HEK293 (cell line): ENCODE measurements at regions not wholly inside any gene's neighbourhood (a gene's known extent, or its start where the extent isn't known, plus 50 kb on each side); places are given as distances from the start of the nearest gene placed in this dataset.
A peak's percentile ranks its signal among the peaks of the same experiment; 100 is the strongest.
"Not testable (repeated sequence)": the region's sequence is repeated elsewhere in the genome, so short reads cannot be mapped to it uniquely, and the experiment has no call there.

Experiments used
- CTCF ChIA-PET: fragments of 350-600 bp; formaldehyde crosslinking; extraction: SDS; loops from one replicate; lab custom pipeline; 2021; ENCODE audit warnings: antibody characterized with exemption; lab: Yijun Ruan, JAX
- POLR2A ChIA-PET: fragments of 300-600 bp; formaldehyde crosslinking; extraction: SDS; loops from one replicate; lab custom pipeline; 2020; ENCODE audit warnings: antibody characterized with exemption, inconsistent platforms; lab: Yijun Ruan, JAX
- H3K27ac ChIP-seq: fragments of 200-500 bp; sonication (Bioruptor generic); 2 replicates; pipeline ENCODE4 v1.5.1; 2014; ENCODE audit warnings: low read depth, low read length, control low read depth, inconsistent platforms; ENCODE audit errors: extremely low read depth
- H3K36me3 ChIP-seq, 2 experiments: fragments of 200-500 bp in 1 of 2; sonication (Bioruptor generic) in 1 of 2; 1 replicate in 1 of 2; 2 replicates in 1 of 2; pipeline ENCODE4 v1.5.1; 2014 to 2017; ENCODE audit warnings: inconsistent platforms in 2 of 2, low read length in 2 of 2; ENCODE audit not compliant: control insufficient read depth in 2 of 2, insufficient read depth in 1 of 2
- H3K4me1 ChIP-seq: fragments of 200-500 bp; sonication (Bioruptor generic); 2 replicates; pipeline ENCODE4 v1.5.1; 2014; ENCODE audit warnings: mild to moderate bottlenecking, low read length, inconsistent platforms; ENCODE audit not compliant: control insufficient read depth, insufficient read depth
- H3K4me3 ChIP-seq: 2 replicates; pipeline ENCODE4 v1.5.1; 2011; ENCODE audit warnings: low read depth, mild to moderate bottlenecking, control low read depth, low read length, moderate library complexity
- H3K9me3 ChIP-seq: fragments of 200-500 bp; sonication (Bioruptor generic); 2 replicates; pipeline ENCODE4 v1.5.1; 2014; ENCODE audit warnings: low read depth, low read length, inconsistent platforms; ENCODE audit not compliant: control insufficient read depth, insufficient read depth
- BCL11A ChIP-seq: fragments of 450-650 bp; formaldehyde crosslinking; IDR thresholded peaks from 2 replicates; pipeline ENCODE4 v1.5.1; 2016; ENCODE audit warnings: low read depth, missing biosample characterization, missing genetic modification characterization
- EGR2 ChIP-seq: fragments of 450-650 bp; formaldehyde crosslinking; IDR thresholded peaks from 2 replicates; pipeline ENCODE4 v1.5.1; 2016; ENCODE audit warnings: low read depth, missing biosample characterization, missing genetic modification characterization
- FEZF1 ChIP-seq: fragments of 450-650 bp; formaldehyde crosslinking; IDR thresholded peaks from 2 replicates; pipeline ENCODE4 v1.5.1; 2016; ENCODE audit warnings: missing biosample characterization, missing genetic modification characterization
- HOXA7 ChIP-seq: sonication (generic); formaldehyde crosslinking; IDR thresholded peaks from 2 replicates; pipeline ENCODE4 v1.8.1; 2022; ENCODE audit warnings: missing genetic modification reagents, borderline replicate concordance
- IKZF3 ChIP-seq: fragments of 450-650 bp; IDR thresholded peaks from 2 replicates; pipeline ENCODE4 v1.5.0; 2018; ENCODE audit warnings: missing biosample characterization, mild to moderate bottlenecking, missing genetic modification characterization, moderate library complexity
- KLF1 ChIP-seq: fragments of 450-650 bp; formaldehyde crosslinking; IDR thresholded peaks from 2 replicates; pipeline ENCODE4 v1.5.1; 2016; ENCODE audit warnings: missing biosample characterization, missing genetic modification characterization
- OSR2 ChIP-seq: fragments of 450-650 bp; formaldehyde crosslinking; IDR thresholded peaks from 2 replicates; pipeline ENCODE4 v1.5.1; 2016; ENCODE audit warnings: missing biosample characterization, missing genetic modification characterization
- PRDM1 ChIP-seq: fragments of 450-650 bp; formaldehyde crosslinking; IDR thresholded peaks from 2 replicates; pipeline ENCODE4; 2016; ENCODE audit warnings: missing biosample characterization, missing genetic modification characterization
- PRDM10 ChIP-seq: fragments of 450-650 bp; formaldehyde crosslinking; IDR thresholded peaks from 2 replicates; pipeline ENCODE4 v1.5.1; 2016; ENCODE audit warnings: missing biosample characterization, missing genetic modification characterization
- SETDB1 ChIP-seq: IDR thresholded peaks from one replicate; pipeline ENCODE4 v1.6.1; 2017; ENCODE audit warnings: mild to moderate bottlenecking, low read length, moderate library complexity, mixed read lengths; ENCODE audit not compliant: insufficient read length
- TRIM28 ChIP-seq: IDR thresholded peaks from 2 replicates; pipeline ENCODE4 v1.6.1; 2011; ENCODE audit warnings: low read length, control low read depth, borderline replicate concordance
- ZBTB17 ChIP-seq: fragments of 450-650 bp; formaldehyde crosslinking; IDR thresholded peaks from 2 replicates; pipeline ENCODE4 v1.5.1; 2016; ENCODE audit warnings: missing biosample characterization, missing genetic modification characterization
- ZBTB21 ChIP-seq: fragments of 450-650 bp; formaldehyde crosslinking; IDR thresholded peaks from 2 replicates; pipeline ENCODE4 v1.5.1; 2017; ENCODE audit warnings: missing biosample characterization, missing genetic modification characterization
- ZBTB6 ChIP-seq: fragments of 450-650 bp; formaldehyde crosslinking; IDR thresholded peaks from 2 replicates; pipeline ENCODE4 v1.5.1; 2017; ENCODE audit warnings: missing biosample characterization, missing genetic modification characterization
- ZNF10 ChIP-seq: fragments of 450-650 bp; formaldehyde crosslinking; IDR thresholded peaks from 2 replicates; pipeline ENCODE4 v1.5.1; 2017; ENCODE audit warnings: missing biosample characterization, missing genetic modification characterization
- ZNF132 ChIP-seq: fragments of 450-650 bp; formaldehyde crosslinking; IDR thresholded peaks from 2 replicates; pipeline ENCODE4 v1.5.1; 2017; ENCODE audit warnings: missing biosample characterization, missing genetic modification characterization, borderline replicate concordance
- ZNF18 ChIP-seq: fragments of 450-650 bp; formaldehyde crosslinking; IDR thresholded peaks from 2 replicates; pipeline ENCODE4 v1.5.1; 2016; ENCODE audit warnings: missing biosample characterization, missing genetic modification characterization
- ZNF223 ChIP-seq: fragments of 450-650 bp; formaldehyde crosslinking; IDR thresholded peaks from 2 replicates; pipeline ENCODE4 v1.5.1; 2016; ENCODE audit warnings: missing biosample characterization, missing genetic modification characterization
- ZNF26 ChIP-seq: fragments of 450-650 bp; formaldehyde crosslinking; IDR thresholded peaks from 2 replicates; pipeline ENCODE4 v1.5.1; 2016; ENCODE audit warnings: missing biosample characterization, missing genetic modification characterization
- ZNF426 ChIP-seq: fragments of 450-650 bp; formaldehyde crosslinking; IDR thresholded peaks from 2 replicates; pipeline ENCODE4 v1.5.1; 2017; ENCODE audit warnings: missing biosample characterization, missing genetic modification characterization, mild to moderate bottlenecking, inconsistent platforms, moderate library complexity
- ZNF548 ChIP-seq: fragments of 450-650 bp; formaldehyde crosslinking; IDR thresholded peaks from 2 replicates; pipeline ENCODE4 v1.5.1; 2016; ENCODE audit warnings: missing biosample characterization, missing genetic modification characterization
- ZNF600 ChIP-seq: fragments of 450-650 bp; formaldehyde crosslinking; IDR thresholded peaks from 2 replicates; pipeline ENCODE4 v1.5.1; 2016; ENCODE audit warnings: missing biosample characterization, missing genetic modification characterization
- ZNF658 ChIP-seq: fragments of 450-650 bp; formaldehyde crosslinking; IDR thresholded peaks from 2 replicates; pipeline ENCODE4; 2016; ENCODE audit warnings: missing biosample characterization, missing genetic modification characterization
- ZNF777 ChIP-seq: fragments of 450-650 bp; formaldehyde crosslinking; IDR thresholded peaks from 2 replicates; pipeline ENCODE4 v1.5.1; 2017; ENCODE audit warnings: missing biosample characterization, missing genetic modification characterization, borderline replicate concordance
- ZSCAN18 ChIP-seq: fragments of 450-650 bp; formaldehyde crosslinking; IDR thresholded peaks from 2 replicates; pipeline ENCODE4 v1.5.1; 2016; ENCODE audit warnings: missing biosample characterization, missing genetic modification characterization

- not testable (repeated sequence) for H3K27ac ChIP-seq
- POLR2A ChIA-PET: interaction anchor here (1.1 kb wide), 1 partner anchor 8 kb away, joined by 3 read pairs; no protein-coding TSS in a partner anchor
Measured at GRCh38 chr22:42183461-42184059, 53.0 kb upstream of the CYP2D6 start.

GRCh38 chr22:42180349-42180842, 49.8 kb upstream of the CYP2D6 start:
- no peak overlapping the region for H3K4me3 ChIP-seq
- H3K4me1 ChIP-seq: no peaks in the 10 kb centered on the region
- peaks cover 0 to 23% of the 10 kb centered on the region in 2 experiments; a peak in 2 of 3 replicates for H3K36me3 ChIP-seq
- H3K9me3 ChIP-seq: no peaks in the 10 kb centered on the region
- POLR2A ChIA-PET: no interaction called here
- H3K27ac ChIP-seq: no peak overlapping the region
- CTCF ChIA-PET: interaction anchor here (0.7 to 1.1 kb wide), 2 partner anchors 11 to 89 kb away, joined by 3 read pairs; partner anchors contain the start of gene NDUFA6
- no peak for TF ChIP-seq OSR2
- no peak for TF ChIP-seq EGR2 (tag by site-specific recombination)
- TF ChIP-seq PRDM10 (tag by site-specific recombination): peak; percentile 65
- TF ChIP-seq ZNF658 (tag by site-specific recombination): no peak
- TF ChIP-seq ZNF26 (tag by site-specific recombination): no peak
- no peak for TF ChIP-seq ZNF18 (tag by site-specific recombination)
- peak; percentile 50 for TF ChIP-seq PRDM1
- TF ChIP-seq KLF1: no peak
- no peak for TF ChIP-seq ZNF600 (tag by site-specific recombination)
- no peak for TF ChIP-seq ZSCAN18 (tag by site-specific recombination)
- TF ChIP-seq ZBTB21: no peak
- no peak for TF ChIP-seq BCL11A (tag by site-specific recombination)
- no peak for TF ChIP-seq SETDB1
- TF ChIP-seq ZNF223 (tag by site-specific recombination): no peak
- TF ChIP-seq TRIM28: peak; percentile 63; the same call in 1 of the 2 replicates
- no peak for TF ChIP-seq ZNF548 (tag by site-specific recombination)
- TF ChIP-seq IKZF3 (tag by site-specific recombination): no peak
- TF ChIP-seq ZBTB6: no peak
- no peak for TF ChIP-seq ZNF10 (tag by site-specific recombination)
- peak; percentile 83; the same call in 1 of the 2 replicates for TF ChIP-seq ZBTB17 (tag by site-specific recombination)
- no peak for TF ChIP-seq HOXA7 (CRISPR knock-in tag)
- no peak for TF ChIP-seq ZNF426 (tag by site-specific recombination)
- no peak for TF ChIP-seq FEZF1
- TF ChIP-seq ZNF132 (tag by site-specific recombination): no peak
- no peak for TF ChIP-seq ZNF777 (tag by site-specific recombination)

More at GRCh38 chr22:42183461-42184059, 53.0 kb upstream of the CYP2D6 start:
- TF ChIP-seq ZNF600 (tag by site-specific recombination): peak; percentile 48; the same call in 1 of the 2 replicates
- CTCF ChIA-PET: interaction anchor here (0.6 to 3.4 kb wide), 3 partner anchors 13 to 288 kb away, joined by 3 to 11 read pairs (median 5); no protein-coding TSS in a partner anchor
- H3K9me3 ChIP-seq, H3K4me3 ChIP-seq, H3K4me1 ChIP-seq, H3K36me3 ChIP-seq: not testable (repeated sequence)
